Mesothelial cell of epicardium (in vitro differentiated cells): ENCODE measurements at regions not wholly inside any gene's neighbourhood (a gene's known extent, or its start where the extent isn't known, plus 50 kb on each side); places are given as distances from the start of the nearest gene placed in this dataset.

ENCODE experiments used
- DNase-seq, 2 experiments: peaks; one replicate each; pipeline ENCODE4 v3.0.0; 2021; ENCODE audit warnings: low spot score in 2 of 2; ENCODE audit not compliant: unreplicated experiment in 2 of 2
- H3K27ac Mint-ChIP-seq: 2 replicates; pipeline ENCODE4 v1.8.0; 2021; ENCODE audit warnings: mixed read lengths
- H3K27me3 Mint-ChIP-seq: 2 replicates; pipeline ENCODE4 v1.8.0; 2021; ENCODE audit warnings: low read depth, mixed read lengths
- H3K36me3 Mint-ChIP-seq: 2 replicates; pipeline ENCODE4 v1.8.0; 2021; ENCODE audit warnings: mixed read lengths
- H3K4me1 Mint-ChIP-seq: 2 replicates; pipeline ENCODE4 v1.8.0; 2021; ENCODE audit warnings: mixed read lengths
- H3K4me3 Mint-ChIP-seq: 2 replicates; pipeline ENCODE4 v1.8.0; 2021; ENCODE audit warnings: mild to moderate bottlenecking, moderate library complexity, mixed read lengths
- H3K9me3 Mint-ChIP-seq: 2 replicates; pipeline ENCODE4 v1.8.0; 2021; ENCODE audit warnings: mixed read lengths
- CTCF ChIP-seq: fragments of 200-600 bp; sonication (generic); IDR thresholded peaks from one replicate; pipeline ENCODE4 v1.5.0; 2021; ENCODE audit warnings: antibody characterized with exemption; ENCODE audit not compliant: unreplicated experiment

- Mint-ChIP-seq H3K9me3 (peaks cover 4% of the 10 kb centered on the region), H3K27ac (no peak overlapping the region), H3K27me3 (no peaks in the 10 kb centered on the region), H3K4me1 (peaks cover 1% of the 10 kb centered on the region), H3K36me3 (no peaks in the 10 kb centered on the region), H3K4me3 (no peak overlapping the region)
- no peak for DNase-seq
- no peak for TF ChIP-seq CTCF
Observed at GRCh38 chr14:87111126-87111525, 881.9 kb downstream of the GALC start.

GRCh38 chr14:87109271-87109670, 883.7 kb downstream of the GALC start:
- Mint-ChIP-seq H3K9me3 (peaks cover 4% of the 10 kb centered on the region), H3K4me1 (peaks cover 1% of the 10 kb centered on the region), H3K36me3 (no peaks in the 10 kb centered on the region), H3K27me3 (no peaks in the 10 kb centered on the region), H3K4me3 (no peak overlapping the region), H3K27ac (no peak overlapping the region)
- no peak for TF ChIP-seq CTCF
- DNase-seq = no peak

DNA sequence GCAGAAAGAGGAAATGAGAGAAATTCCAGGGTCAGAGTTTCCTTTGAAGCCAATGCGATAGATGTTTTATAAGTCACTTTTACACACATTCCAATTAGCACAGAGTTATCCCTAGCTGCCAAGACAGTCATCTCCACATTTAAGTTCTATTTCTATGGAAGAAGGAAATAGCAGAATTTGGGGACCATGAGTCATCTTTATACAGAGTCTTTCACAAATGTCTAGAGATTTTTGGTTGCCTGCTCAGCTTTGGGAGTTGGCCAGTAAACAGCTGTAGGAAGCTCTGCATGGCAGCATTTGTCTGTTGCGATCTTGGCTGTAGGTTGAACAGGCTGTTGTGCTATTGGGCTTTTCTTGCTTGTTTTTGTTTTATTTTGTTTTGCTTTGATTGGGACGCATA, 884.3 kb downstream of the GALC start:
- Mint-ChIP-seq H3K36me3 (no peaks in the 10 kb centered on the region), H3K4me3 (no peak overlapping the region), H3K4me1 (peaks cover 1% of the 10 kb centered on the region), H3K27ac (no peak overlapping the region), H3K27me3 (no peaks in the 10 kb centered on the region), H3K9me3 (peaks cover 4% of the 10 kb centered on the region)
- DNase-seq = no peak
- TF ChIP-seq CTCF = no peak

GRCh38 chr14:87102811-87103378, 890.1 kb downstream of the GALC start:
- no peak overlapping the region for H3K4me3 Mint-ChIP-seq
- TF ChIP-seq CTCF = no peak
- no peak for DNase-seq
- no peak overlapping the region for H3K27ac Mint-ChIP-seq
- H3K27me3 Mint-ChIP-seq = no peaks in the 10 kb centered on the region
- no peaks in the 10 kb centered on the region for H3K36me3 Mint-ChIP-seq
- H3K9me3 Mint-ChIP-seq = no peaks in the 10 kb centered on the region
- peaks cover 14% of the 10 kb centered on the region for H3K4me1 Mint-ChIP-seq

DNA sequence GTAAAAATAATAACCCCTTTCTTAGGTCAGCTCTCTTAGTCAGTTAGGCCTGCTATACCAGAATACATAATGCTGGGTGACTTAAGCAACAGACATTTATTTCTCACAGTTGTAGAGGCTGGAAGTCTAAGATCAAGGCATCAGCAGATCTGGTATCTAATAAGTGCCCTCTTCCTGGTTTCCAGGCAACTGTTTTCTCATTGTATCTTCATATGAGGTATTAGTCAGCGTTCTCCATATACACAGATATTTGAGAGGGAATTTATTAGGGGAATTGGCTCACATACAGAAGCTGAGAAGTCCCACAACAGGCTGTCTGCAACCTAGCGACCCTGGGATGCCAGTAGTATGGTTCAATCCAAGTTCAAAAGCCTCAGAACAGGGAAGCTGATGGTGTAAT, 896.0 kb downstream of the GALC start:
- TF ChIP-seq CTCF = no peak
- Mint-ChIP-seq H3K27me3 (no peaks in the 10 kb centered on the region), H3K27ac (peak overlapping the region; percentile 24)

DNA sequence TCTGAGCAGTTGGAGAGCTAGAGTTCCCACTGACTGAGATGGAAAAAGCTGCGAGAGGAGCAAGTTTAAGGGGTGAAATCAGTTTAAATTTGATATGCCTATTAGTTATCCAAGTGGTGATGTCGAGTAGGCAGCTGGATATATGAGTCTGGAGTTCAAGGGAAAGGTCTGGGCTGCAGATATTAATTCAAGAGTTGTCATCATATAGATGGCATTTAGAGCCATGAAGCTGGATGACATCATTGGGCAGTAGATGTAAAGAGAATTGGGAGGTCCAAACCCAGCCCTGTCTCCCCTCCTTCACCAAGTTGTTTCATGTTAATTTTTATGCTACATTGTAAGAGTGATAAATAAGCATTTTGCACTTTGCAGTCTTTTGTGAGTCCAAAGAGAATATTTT, 898.1 kb downstream of the GALC start:
- no peak for TF ChIP-seq CTCF
- Mint-ChIP-seq H3K4me3 (no peak overlapping the region), H3K36me3 (no peaks in the 10 kb centered on the region), H3K4me1 (peaks cover 55% of the 10 kb centered on the region), H3K27ac (peak overlapping the region; percentile 20), H3K9me3 (peaks cover 1% of the 10 kb centered on the region), H3K27me3 (no peaks in the 10 kb centered on the region)
- DNase-seq = no peak

More for the DNA sequence above, 896.0 kb downstream of the GALC start:
- Mint-ChIP-seq H3K4me1 (peaks cover 48% of the 10 kb centered on the region), H3K4me3 (no peak overlapping the region), H3K9me3 (no peaks in the 10 kb centered on the region), H3K36me3 (no peaks in the 10 kb centered on the region)
- DNase-seq = no peak
